ENCODE measurements at regions not wholly inside any gene's neighbourhood (a gene's known extent, or its start where the extent isn't known, plus 50 kb on each side); places are given as distances from the start of the nearest gene placed in this dataset.
"Not testable (repeated sequence)": the region's sequence is repeated elsewhere in the genome, so short reads cannot be mapped to it uniquely, and the experiment has no call there.

- not testable (repeated sequence) for TF ChIP-seq CTCF (conservative IDR thresholded peaks at IDR 0.05; ENCODE audit: low read depth in 2 of 2); EZH2 (IDR thresholded peaks at IDR 0.05; ENCODE audit: low read depth, unreplicated experiment); CREB1 (CRISPR knock-in tag; IDR thresholded peaks at IDR 0.05; ENCODE audit: low read depth); POLR2AphosphoS5 (IDR thresholded peaks at IDR 0.05; ENCODE audit: low read depth); NANOG (IDR thresholded peaks at IDR 0.05; ENCODE audit: borderline replicate concordance); ZNF462 (CRISPR knock-in tag; IDR thresholded peaks at IDR 0.05); EZH2phosphoT487 (IDR thresholded peaks at IDR 0.05; ENCODE audit: unreplicated experiment); JUNB (IDR thresholded peaks at IDR 0.05; ENCODE audit: unreplicated experiment); ZNF331 (CRISPR knock-in tag; IDR thresholded peaks at IDR 0.05; ENCODE audit: low read depth); REST (IDR thresholded peaks at IDR 0.05; ENCODE audit: unreplicated experiment); ZNF114 (CRISPR knock-in tag; IDR thresholded peaks at IDR 0.05); STAT1 (IDR thresholded peaks at IDR 0.05; ENCODE audit: unreplicated experiment)
These were observed 138.9 kb upstream of the KCTD7 start for GRCh38 chr7:66489741-66490140.
